ENCODE measurements at regions not wholly inside any gene's neighbourhood (a gene's known extent, or its start where the extent isn't known, plus 50 kb on each side); places are given as distances from the start of the nearest gene placed in this dataset.

GRCh38 chr18:22871809-22872525, 61.2 kb upstream of the RBBP8 start:
- no peak for TF ChIP-seq POLR2AphosphoS5 (IDR thresholded peaks at IDR 0.05; ENCODE audit: low read depth, low read length)
- no peak for TF ChIP-seq TAF1 (IDR thresholded peaks at IDR 0.05; ENCODE audit: borderline replicate concordance, insufficient read depth, low read length)
- no peak for TF ChIP-seq REST (IDR thresholded peaks at IDR 0.05; ENCODE audit: insufficient read depth in 1 of 2, low read depth in 2 of 2, low read length in 2 of 2)
- no peak for TF ChIP-seq SIN3A (IDR thresholded peaks at IDR 0.05; ENCODE audit: borderline replicate concordance, insufficient read depth, low read length)
